HT1080 (cell line): ENCODE measurements at regions not wholly inside any gene's neighbourhood (a gene's known extent, or its start where the extent isn't known, plus 50 kb on each side); places are given as distances from the start of the nearest gene placed in this dataset.
A peak's percentile ranks its signal among the peaks of the same experiment; 100 is the strongest.
"Not testable (repeated sequence)": the region's sequence is repeated elsewhere in the genome, so short reads cannot be mapped to it uniquely, and the experiment has no call there.

ENCODE experiments used
- DNase-seq: peaks from one replicate; pipeline ENCODE4 v3.0.0-alpha.2; 2015; ENCODE audit warnings: low read depth

GRCh38 chr10:15430969-15431771 is 60.1 kb upstream of the FAM171A1 start:
- DNase-seq: no peak

DNA sequence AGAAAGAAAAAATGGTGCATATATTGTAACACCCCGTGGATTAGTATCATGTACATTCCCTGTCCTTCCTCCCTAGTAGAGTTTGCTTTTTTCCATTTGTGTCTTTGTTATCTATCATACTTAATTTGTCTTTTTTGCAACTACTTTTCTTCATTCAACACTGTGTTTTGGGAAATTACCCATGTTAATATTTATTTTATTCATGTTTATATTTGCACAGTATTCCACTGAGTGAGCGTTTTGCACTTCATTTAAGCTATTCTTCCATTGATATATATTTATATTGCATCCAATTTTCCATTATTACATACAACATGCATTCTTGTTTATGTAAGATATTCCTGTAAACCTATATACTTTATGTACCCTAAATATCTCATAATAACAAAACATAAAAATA is 57.6 kb upstream of the FAM171A1 start:
- no peak for DNase-seq

DNA sequence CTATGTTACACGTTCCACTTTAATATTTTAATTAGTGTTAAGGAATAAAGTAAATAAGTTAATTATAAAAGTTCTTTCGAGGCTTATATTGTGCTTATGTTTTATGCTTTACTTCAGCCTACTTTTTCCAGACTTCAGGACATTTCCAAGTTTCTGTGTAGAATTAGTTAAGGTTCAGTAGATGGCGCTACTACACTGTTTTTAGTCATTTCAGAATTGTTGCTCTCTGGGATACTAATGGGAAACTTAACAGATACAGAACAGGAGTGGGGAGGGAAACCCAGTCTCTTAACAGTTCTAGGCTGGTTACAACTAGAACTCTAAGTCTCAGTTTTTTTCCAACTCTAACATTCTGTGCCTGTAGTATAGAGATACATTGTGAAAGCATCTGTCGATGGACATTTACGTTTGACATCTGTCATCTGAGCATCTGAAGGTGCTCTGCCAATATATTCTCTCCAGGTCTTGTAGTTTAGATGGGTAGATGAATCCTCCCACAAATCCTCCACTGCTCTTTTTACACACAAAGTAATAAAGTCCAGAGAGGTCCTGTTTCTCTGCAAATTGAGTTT is 56.8 kb upstream of the FAM171A1 start:
- peak; percentile 6 for DNase-seq

DNA sequence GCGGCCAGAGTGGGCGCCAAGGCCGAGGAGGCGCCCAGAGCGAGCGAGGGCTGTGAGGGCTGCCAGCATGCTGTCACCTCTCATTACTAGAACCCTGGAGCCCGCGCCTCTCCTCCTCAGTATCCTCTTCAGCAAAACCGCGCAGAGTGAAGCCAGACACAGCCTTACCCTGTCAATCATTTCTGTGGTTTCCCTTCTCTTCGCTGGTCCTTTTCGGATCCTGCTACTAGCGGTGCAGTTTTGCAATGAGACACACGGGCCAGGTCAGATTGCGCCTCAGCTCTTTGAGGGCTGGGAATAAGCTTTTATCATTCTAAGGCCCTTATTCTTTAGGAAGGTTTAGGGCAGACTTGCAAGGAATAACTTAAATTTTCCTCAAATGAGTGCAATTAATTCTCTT is 55.5 kb upstream of the FAM171A1 start:
- peak; percentile 3 for DNase-seq

DNA sequence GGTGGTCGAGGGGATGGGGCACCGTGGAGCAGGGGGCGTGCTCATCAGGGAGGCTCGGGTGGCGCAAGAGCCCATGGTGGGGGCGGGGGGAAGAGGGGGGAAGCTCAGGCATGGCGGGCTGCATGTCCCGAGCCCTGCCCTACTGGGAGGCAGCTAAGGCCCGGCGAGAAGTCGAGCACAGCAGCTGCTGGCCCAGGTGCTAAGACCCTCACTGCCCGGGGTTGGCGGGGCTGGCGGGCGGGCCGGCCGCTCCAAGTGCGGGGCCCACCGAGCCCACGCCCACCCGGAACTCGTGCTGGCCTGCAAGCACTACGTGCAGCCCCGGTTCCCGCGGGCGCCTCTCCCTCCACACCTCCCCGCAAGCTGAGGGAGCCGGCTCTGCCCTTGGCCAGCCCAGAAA is 55.0 kb upstream of the FAM171A1 start:
- no peak for DNase-seq

GRCh38 chr10:15421875-15422274 is 50.8 kb upstream of the FAM171A1 start:
- DNase-seq: not testable (repeated sequence)
